HG02970 (cell line): ENCODE measurements at regions not wholly inside any gene's neighbourhood (a gene's known extent, or its start where the extent isn't known, plus 50 kb on each side); places are given as distances from the start of the nearest gene placed in this dataset.

Experiments
- ATAC-seq: cut with Tn5 transposase; IDR thresholded peaks from one replicate; pipeline ENCODE4 v1.9.1; 2021; ENCODE audit warnings: mild to moderate bottlenecking, moderate library complexity, moderate number of reproducible peaks; ENCODE audit not compliant: unreplicated experiment, low FRiP score

GRCh38 chr2:37857575-37858399 is 67.3 kb upstream of the RMDN2 start:
- no peak for ATAC-seq

DNA sequence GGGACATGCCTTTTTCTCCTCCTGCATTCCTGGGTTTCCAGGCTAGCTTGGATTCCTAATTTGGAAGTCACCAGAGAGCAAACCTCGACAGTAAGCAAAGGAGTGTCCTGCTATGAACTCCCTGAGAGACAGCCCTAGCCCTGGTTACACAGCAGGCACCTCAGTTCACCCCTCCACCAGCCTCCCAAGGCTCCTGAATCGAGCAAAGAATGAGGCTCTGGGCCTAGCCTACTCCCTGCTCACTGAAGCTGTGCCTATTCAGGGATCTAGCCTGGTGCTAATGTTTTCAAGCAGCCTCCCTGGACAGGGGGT is 66.7 kb upstream of the RMDN2 start:
- no peak for ATAC-seq

DNA sequence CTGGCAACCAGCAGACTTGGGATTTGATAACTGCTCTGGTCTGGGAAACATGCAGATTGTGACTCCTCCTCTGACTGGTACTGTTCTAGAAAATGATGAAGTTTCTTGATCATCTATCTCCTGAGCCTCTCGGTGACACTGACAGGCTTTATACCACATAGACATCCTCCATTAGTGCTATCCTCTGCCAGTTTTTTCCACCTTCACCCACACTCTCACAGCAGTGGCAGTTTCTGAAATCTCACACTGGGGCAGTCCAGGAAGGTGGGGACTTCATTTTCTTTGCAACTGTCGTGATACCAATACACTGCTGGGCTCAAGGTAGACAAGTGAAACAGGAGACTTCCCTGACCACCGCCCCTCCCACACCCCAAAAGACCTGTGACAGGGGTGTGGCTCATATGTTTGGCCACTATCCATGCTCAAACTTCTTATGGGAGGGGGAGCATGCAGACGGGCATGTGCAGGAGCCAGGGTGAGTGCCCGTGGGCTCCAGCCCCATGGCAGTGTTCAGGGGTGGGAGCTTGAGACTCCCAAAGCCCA is 66.3 kb upstream of the RMDN2 start:
- ATAC-seq: no peak

DNA sequence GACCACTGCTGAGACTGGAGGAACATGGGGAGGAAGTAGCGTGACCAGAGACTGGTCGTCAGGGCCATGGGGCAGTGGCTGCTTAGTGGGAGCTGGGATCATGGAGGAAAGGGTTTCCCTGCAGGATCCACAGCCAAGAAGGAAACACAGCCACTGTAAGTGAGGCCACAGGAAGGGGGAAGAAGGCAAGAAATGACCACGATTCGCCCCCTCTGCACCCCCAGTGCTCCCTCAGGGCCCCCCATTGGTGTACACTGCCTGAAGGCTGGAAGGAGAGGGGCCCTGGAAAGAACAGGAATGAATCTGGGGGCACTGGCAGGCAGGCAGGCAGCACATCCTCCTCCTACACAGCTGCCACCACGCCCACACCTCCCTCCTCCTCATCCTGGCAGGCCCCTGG is 62.5 kb upstream of the RMDN2 start:
- no peak for ATAC-seq

DNA sequence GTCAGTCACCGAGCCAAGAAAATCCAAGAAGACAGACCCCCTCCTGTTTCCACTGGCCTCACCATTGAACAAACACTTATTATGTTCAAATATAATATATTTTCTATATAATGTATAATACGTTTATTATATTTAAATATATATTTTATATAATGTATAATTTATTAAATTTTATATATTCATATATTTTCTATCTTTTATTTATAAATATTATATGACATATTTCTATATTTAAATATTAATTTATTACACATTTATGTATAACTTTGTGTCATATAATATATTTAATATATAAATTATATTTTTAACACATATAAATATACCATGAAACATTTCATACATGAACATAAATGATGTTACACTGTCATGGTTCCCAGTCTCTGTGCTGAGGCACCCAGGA is 60.9 kb upstream of the RMDN2 start:
- no peak for ATAC-seq

DNA sequence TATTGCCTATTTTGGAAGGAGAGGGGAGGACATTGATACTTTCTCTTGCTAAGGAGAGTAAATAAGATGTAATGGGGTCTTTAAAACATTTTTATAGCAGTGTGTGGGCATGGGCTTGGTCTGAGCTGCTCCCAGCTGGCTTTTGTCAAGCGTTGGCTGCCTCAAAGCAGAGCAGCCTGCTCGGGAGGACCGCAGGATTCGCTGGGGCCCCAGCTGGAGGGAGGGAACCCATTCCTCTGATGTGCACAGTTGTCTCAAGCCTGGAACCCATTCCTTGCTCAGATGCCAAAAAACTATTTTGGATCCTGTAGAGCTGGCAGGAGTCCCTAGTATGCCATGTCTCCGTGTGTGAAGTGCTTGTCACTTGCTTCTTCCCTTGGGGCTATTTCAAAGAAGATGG is 59.4 kb upstream of the RMDN2 start:
- ATAC-seq: no peak

DNA sequence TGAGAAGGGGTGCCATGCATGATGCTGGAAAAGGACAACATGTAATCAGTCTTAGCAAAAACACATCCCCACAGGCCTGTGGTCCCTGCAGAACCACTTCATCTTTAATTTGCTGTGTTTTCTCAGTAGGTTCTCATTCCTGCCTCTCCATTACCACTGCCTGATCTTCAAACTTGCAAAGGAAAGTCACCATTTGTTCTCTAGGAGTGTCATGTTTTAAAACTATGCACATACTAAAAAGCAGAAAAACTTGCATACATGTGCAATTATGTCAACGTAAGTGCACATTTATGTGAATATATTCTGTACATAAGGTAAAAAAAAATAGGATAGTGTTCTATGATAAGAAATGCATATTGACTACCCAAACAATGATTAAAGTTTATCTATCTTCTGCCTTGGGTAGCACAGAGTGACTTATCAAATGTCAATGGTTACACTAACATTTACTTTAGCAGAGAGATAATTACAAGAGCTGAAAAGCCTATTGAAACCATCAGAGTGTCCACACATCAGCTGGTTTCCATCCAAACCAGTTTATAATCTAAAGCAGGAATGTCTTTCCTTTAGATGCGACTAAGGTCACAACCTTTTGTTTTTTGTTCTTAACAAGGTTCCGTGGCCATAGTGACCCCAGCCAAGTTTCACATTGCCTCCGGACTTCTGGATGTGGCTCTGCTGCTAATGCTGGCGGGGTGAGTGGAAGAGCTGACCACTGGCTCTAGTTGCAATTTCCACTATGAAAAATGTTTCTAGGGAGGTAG is 58.7 kb upstream of the RMDN2 start:
- no peak for ATAC-seq

- no peak for ATAC-seq
Observed at GRCh38 chr2:37867166-37867565, 57.9 kb upstream of the RMDN2 start.

DNA sequence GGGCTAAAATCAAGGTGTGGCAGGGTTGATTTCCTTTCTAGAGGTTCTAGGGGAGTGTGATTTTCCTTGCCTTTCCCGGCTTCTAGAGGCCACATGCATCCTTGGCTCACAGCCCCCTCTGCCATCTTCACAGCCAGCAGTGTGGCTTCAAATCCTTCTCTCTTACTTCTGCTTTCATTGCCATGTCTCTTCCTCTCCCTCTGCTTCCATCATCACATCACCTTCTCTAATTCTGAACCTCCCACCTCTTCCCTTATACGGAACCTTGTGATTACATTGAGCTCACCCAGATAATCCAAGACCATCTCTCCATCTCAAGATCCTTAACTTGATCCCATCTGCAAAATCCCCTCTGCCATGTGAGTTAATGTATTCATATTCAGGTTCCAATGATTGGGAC is 56.2 kb upstream of the RMDN2 start:
- ATAC-seq: no peak

GRCh38 chr2:37869304-37869703 is 55.8 kb upstream of the RMDN2 start:
- ATAC-seq: no peak

- ATAC-seq: no peak
Observed at GRCh38 chr2:37869771-37870170, 55.3 kb upstream of the RMDN2 start.

DNA sequence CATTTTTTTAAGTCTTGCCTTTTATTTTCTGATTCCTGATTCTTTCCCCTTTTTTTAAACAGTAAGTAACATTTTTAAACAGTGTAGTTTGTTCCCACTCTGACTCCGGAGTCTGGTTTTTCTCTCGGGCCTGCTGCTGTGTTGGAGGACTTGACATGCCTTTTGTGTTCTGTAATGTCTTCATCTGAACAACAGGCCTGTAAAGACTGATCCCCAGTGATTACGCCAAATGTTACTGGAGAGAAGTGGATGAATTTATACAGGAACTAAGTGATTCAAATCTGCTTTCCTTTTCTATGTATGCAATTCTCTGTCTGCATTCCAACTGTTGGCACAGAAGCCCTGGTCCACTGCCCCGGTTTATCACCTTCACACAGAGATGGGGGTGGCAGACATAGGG is 54.3 kb upstream of the RMDN2 start:
- no peak for ATAC-seq

DNA sequence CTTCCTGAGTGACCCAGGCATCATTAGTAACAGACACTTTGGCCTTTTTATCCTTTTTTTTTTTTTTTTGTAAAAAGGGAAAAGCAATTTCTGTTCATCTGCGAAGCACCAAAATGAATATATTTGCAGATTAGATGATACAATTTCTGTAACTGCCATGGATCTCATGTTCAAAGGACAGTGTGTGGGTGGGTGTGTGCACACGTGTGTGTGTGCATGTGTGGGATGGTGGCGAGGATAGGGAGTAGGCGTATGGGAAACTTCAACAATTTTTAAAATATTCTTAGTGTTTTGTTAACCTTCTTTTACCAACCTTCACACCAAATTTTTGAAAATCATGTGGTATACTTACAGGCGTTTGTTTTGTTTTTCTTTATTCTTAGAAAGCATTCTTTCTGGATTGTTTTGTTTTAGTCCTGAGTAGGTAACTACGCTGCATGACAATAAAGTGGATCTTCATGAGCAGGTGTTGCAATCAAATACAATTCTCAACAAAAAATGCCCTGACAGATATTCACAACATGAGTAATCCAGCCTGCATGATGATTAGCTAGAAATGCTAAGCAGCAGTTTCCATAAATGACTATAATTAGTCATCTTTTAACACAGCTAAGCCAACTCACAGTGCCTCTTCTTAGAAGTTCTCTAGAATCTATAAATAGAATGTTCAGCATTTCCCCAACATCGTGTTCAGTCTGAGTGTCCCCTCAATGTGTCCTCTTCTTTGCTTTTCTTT is 53.5 kb upstream of the RMDN2 start:
- ATAC-seq: no peak

DNA sequence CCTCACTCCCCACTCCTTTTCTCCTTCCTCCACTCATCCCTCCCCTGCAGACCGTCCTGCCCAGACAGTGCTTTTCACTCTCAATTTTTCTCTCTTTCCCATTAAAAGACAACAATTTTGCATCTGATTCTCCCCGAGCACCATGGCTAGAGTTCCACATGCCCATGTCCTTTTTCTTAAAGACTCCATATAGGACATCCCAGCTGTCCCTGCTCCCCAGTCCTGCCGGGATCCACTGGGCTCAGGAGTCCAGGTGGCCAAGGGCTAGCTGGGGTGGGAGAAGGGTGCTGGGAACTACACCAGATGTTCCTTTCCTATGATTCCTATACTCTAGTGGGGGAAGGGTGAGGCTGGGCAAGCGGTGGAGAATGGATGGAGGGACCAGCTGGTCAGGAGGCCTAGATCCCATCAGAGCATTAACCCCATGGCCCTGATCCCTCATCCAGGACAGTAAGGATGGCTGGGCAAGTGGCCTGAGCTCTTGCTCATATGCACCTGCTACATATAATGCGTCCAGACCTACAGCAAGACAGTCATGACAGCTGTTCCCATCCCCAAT is 52.8 kb upstream of the RMDN2 start:
- no peak for ATAC-seq

GRCh38 chr2:37873229-37873628 is 51.9 kb upstream of the RMDN2 start:
- ATAC-seq: no peak

DNA sequence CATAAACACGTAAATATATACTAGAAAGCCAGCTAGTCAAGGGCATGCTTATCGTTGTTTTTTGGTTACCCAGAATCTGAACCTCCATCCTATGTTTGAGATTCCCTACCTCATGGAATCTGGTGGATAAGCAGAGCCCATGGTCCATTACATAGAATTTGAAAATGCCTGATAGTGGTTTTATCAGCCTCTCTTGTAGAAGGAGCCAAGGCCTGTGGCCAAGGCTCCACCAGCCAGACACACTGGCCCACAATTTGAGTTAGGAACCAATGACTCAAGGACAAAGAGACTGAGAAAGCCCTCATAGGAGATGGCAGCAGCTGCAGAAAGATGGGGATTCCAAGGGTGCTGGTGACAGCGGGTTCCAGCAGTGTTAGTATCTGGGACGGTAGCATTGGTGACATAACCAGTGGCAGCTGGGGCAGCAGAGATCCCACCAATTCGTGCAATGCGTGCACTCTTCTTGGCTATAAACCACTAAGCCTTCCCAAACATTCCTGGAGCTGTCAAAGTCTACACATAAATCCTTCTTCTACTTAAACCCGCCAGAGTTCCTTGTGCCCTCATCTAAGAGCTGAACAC is 51.2 kb upstream of the RMDN2 start:
- ATAC-seq: no peak

GRCh38 chr2:37874470-37874869 is 50.6 kb upstream of the RMDN2 start:
- ATAC-seq: no peak
